Transverse colon (tissue), 4 donors: ENCODE measurements at regions not wholly inside any gene's neighbourhood (a gene's known extent, or its start where the extent isn't known, plus 50 kb on each side); places are given as distances from the start of the nearest gene placed in this dataset.

ENCODE experiments used
- DNase-seq: peaks from one replicate; pipeline ENCODE4 v3.0.0-alpha.2; 2019
- H3K27ac ChIP-seq, 4 donors: fragments of 200-600 bp; sonication (generic); 2 replicates each; pipeline ENCODE4 v1.5.1; 2016 to 2018; ENCODE audit warnings: inconsistent platforms in 4 of 4
- H3K27me3 ChIP-seq: fragments of 200-600 bp; sonication (generic); 2 replicates; pipeline ENCODE4 v1.5.1; 2017; ENCODE audit warnings: inconsistent platforms
- H3K36me3 ChIP-seq, 4 donors: fragments of 200-600 bp; sonication (generic); 2 replicates each; pipeline ENCODE4 v1.5.1; 2017 to 2019; ENCODE audit warnings: inconsistent platforms in 4 of 4
- H3K4me1 ChIP-seq, 4 donors: fragments of 200-600 bp; sonication (generic); 2 replicates each; pipeline ENCODE4 v1.5.1; 2017 to 2020; ENCODE audit warnings: inconsistent platforms in 4 of 4
- H3K4me3 ChIP-seq, 4 donors: fragments of 200-600 bp; sonication (generic); 1 replicate in 1 of 4; 2 replicates in 3 of 4; pipeline versions ENCODE4 v1.5.1 to v1.6.1; 2017 to 2019; ENCODE audit warnings: inconsistent platforms in 4 of 4
- H3K9me3 ChIP-seq, 2 donors: fragments of 200-600 bp; sonication (generic); 2 replicates each; pipeline ENCODE4 v1.5.1; 2017 to 2019; ENCODE audit warnings: inconsistent platforms in 2 of 2
- CTCF ChIP-seq, 5 experiments: fragments of 200-600 bp in 3 of 5; fragments of 450-650 bp in 2 of 5; sonication (generic) in 3 of 5; IDR thresholded peaks; 1 replicate in 2 of 5; 2 replicates in 3 of 5; pipeline ENCODE4 v1.5.1; 2016 to 2017; ENCODE audit warnings: antibody characterized with exemption in 5 of 5, inconsistent platforms in 3 of 5, mild to moderate bottlenecking in 2 of 5, moderate library complexity in 1 of 5
- EP300 ChIP-seq: sonication (generic); formaldehyde crosslinking; IDR thresholded peaks from one replicate; pipeline ENCODE4 v1.6.1; 2017; ENCODE audit warnings: antibody characterized with exemption, low read depth
- POLR2A ChIP-seq: fragments of 450-650 bp; IDR thresholded peaks from one replicate; pipeline ENCODE4 v1.6.1; 2016; ENCODE audit warnings: antibody characterized with exemption, mild to moderate bottlenecking, moderate library complexity
- POLR2AphosphoS5 ChIP-seq, 3 donors: sonication (generic); formaldehyde crosslinking; IDR thresholded peaks; one replicate each; pipeline ENCODE4 v1.6.1; 2016; ENCODE audit warnings: antibody characterized with exemption in 3 of 3
- WGBS, 2 donors: methylation state at CpG; one replicate each; pipeline ENCODE4 v1.1.5; 2018; ENCODE audit warnings: low coverage in 1 of 2; 5-methylcytosine and 5-hydroxymethylcytosine counted together
- in situ Hi-C, 4 donors: fragments of 200-750 bp; cut with MboI; loops; one replicate each; pipeline versions ENCODE4 v1.15.0 to v1.15.1; 2017; ENCODE audit warnings: low sequenced_read_pairs in 3 of 4, low pct_ligation_motif_present in 1 of 4, low pct_unique_long_range_greater_than_20kb in 1 of 4
- intact Hi-C: fragments of 100-400 bp; cut with DNase I; formaldehyde crosslinking; loops from one replicate; pipeline ENCODE4 v1.15.1; 2023; ENCODE audit warnings: low total_unique reads

DNA sequence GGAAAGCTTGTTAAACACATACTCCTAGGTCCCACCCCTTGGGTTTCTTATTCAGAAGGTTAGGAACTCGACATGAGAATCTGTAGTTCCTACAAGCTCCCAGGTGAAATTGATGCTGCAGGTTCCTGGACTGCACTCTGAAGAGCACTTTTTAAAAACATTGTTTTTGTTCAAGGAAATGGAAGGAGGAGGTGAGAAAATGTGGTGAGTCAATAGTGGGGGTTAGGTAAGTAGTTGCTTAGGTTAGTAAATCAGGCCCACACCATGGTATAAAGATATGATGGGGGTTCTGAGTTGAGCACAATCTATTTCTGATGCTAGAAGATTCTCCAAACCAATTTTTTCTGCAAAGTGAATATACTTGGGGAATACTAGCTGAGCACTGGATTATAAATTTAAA, 450.3 kb downstream of the CCDC91 start:
- in situ Hi-C loops = no loop called here

DNA sequence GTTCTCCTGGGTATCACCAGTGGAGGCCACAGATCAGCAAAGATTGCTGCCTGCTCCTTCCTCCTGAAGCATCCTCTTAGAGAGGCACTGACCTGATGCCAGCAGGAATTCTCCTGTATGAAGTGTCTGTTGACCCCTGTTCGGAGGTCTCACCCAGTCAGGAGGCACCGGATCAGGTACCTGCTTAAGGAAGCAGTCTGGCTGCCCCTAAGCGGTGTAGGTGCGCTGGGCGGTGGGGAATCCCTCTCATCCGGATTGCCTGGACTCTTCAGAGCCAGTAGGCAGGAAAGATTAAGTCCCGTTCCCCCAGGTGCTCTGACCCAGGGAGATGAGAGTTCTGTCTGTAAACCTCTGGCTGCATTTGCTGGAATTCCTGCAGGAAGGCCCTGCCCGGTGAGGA, 455.2 kb downstream of the CCDC91 start:
- DNase-seq = no peak
- no peak overlapping the region for H3K4me3 ChIP-seq
- no peaks in the 10 kb centered on the region for H3K36me3 ChIP-seq
- WGBS, 2 donors = 95% methylated on average over 8 of the region's 8 CpGs; no CpG with 5 or more reads in 1 of the 2 donors
- no peaks in the 10 kb centered on the region for H3K9me3 ChIP-seq
- no peaks in the 10 kb centered on the region for H3K27me3 ChIP-seq
- TF ChIP-seq POLR2AphosphoS5 (IDR thresholded peaks at IDR 0.05) (no peak), EP300 (no peak), POLR2A (no peak), CTCF (IDR thresholded peaks at IDR 0.05) (no peak)
- in situ Hi-C loops = no loop called here
- H3K27ac ChIP-seq = no peak overlapping the region
- intact Hi-C loops = no loop called here
- no peaks in the 10 kb centered on the region for H3K4me1 ChIP-seq

More for the DNA sequence above, 450.3 kb downstream of the CCDC91 start:
- TF ChIP-seq EP300 = no peak
- TF ChIP-seq POLR2A = no peak
- no peak for TF ChIP-seq CTCF (IDR thresholded peaks at IDR 0.05)
- no peak for TF ChIP-seq POLR2AphosphoS5 (IDR thresholded peaks at IDR 0.05)
- intact Hi-C loops = no loop called here
- H3K27me3 ChIP-seq = no peaks in the 10 kb centered on the region
- 41% methylated on average over 1 of the region's 1 CpG; no CpG with 5 or more reads in 1 of the 2 donors for WGBS, 2 donors
- H3K4me3 ChIP-seq = no peak overlapping the region
- H3K9me3 ChIP-seq = no peaks in the 10 kb centered on the region
- no peaks in the 10 kb centered on the region for H3K36me3 ChIP-seq
- DNase-seq = no peak
- no peak overlapping the region for H3K27ac ChIP-seq
- no peaks in the 10 kb centered on the region for H3K4me1 ChIP-seq

- Histone ChIP-seq H3K27ac (no peak overlapping the region), H3K4me3 (no peak overlapping the region), H3K4me1 (no peaks in the 10 kb centered on the region), H3K27me3 (no peaks in the 10 kb centered on the region), H3K36me3 (no peaks in the 10 kb centered on the region), H3K9me3 (no peaks in the 10 kb centered on the region)
- intact Hi-C loops (no loop called here), in situ Hi-C loops (no loop called here)
- WGBS, 2 donors = 96% methylated on average over 13 of the region's 13 CpGs; no CpG with 5 or more reads in 1 of the 2 donors
- no peak for DNase-seq
- no peak for TF ChIP-seq POLR2A
- TF ChIP-seq POLR2AphosphoS5 (IDR thresholded peaks at IDR 0.05) = no peak
- TF ChIP-seq EP300 = no peak
- TF ChIP-seq CTCF (IDR thresholded peaks at IDR 0.05) = no peak
Measured at GRCh38 chr12:28645891-28646290, 455.6 kb downstream of the CCDC91 start.

- 89 to 97% methylated on average over 1 of the region's 1 CpG for WGBS, 2 donors
- DNase-seq = no peak
- in situ Hi-C loops (no loop called here), intact Hi-C loops (no loop called here)
- Histone ChIP-seq H3K27me3 (no peaks in the 10 kb centered on the region), H3K27ac (no peak overlapping the region), H3K36me3 (no peaks in the 10 kb centered on the region), H3K4me1 (no peaks in the 10 kb centered on the region), H3K9me3 (no peaks in the 10 kb centered on the region), H3K4me3 (no peak overlapping the region)
- TF ChIP-seq POLR2AphosphoS5 (IDR thresholded peaks at IDR 0.05) (no peak), POLR2A (no peak), EP300 (no peak), CTCF (IDR thresholded peaks at IDR 0.05) (no peak)
Measured at GRCh38 chr12:28650906-28651305, 460.6 kb downstream of the CCDC91 start.
